Panc1 (cell line): ENCODE measurements at regions not wholly inside any gene's neighbourhood (a gene's known extent, or its start where the extent isn't known, plus 50 kb on each side); places are given as distances from the start of the nearest gene placed in this dataset.
"Not testable (repeated sequence)": the region's sequence is repeated elsewhere in the genome, so short reads cannot be mapped to it uniquely, and the experiment has no call there.

Experiments
- ATAC-seq: fragments of 200-7000 bp; cut with Tn5 transposase; 2 replicates; pipeline ENCODE4 v1.9.1; 2020; ENCODE audit warnings: mild to moderate bottlenecking, moderate library complexity
- BruUV-seq: library from RNA; stranded (reverse); fragments of 400-500 nt; replicated peaks from 2 replicates; lab custom pipeline; 2021; lab: Mats Ljungman, UMichigan
- CTCF ChIA-PET: fragments of 300-600 bp; sonication (Branson Sonifier 250); formaldehyde crosslinking; loops from one replicate; lab custom pipeline; 2022; ENCODE audit warnings: antibody characterized with exemption; lab: Charles Lee
- POLR2A ChIA-PET: fragments of 300-600 bp; sonication (Branson Sonifier 250); formaldehyde crosslinking; loops from one replicate; lab custom pipeline; 2022; ENCODE audit warnings: antibody characterized with exemption; lab: Charles Lee
- DNase-seq: peaks from one replicate; pipeline ENCODE4 v3.0.0-alpha.2; 2010; ENCODE audit warnings: low read depth, low spot score
- H3K27ac ChIP-seq: 2 replicates; pipeline ENCODE4 v1.5.1; 2011; ENCODE audit warnings: mild to moderate bottlenecking, low read length, inconsistent platforms
- H3K27me3 ChIP-seq: fragments of 200-500 bp; sonication (Bioruptor generic); 2 replicates; pipeline ENCODE4 v1.6.0; 2014; ENCODE audit warnings: low read length, inconsistent platforms; ENCODE audit not compliant: control insufficient read depth, insufficient read depth
- H3K36me3 ChIP-seq: fragments of 200-500 bp; sonication (Bioruptor generic); 2 replicates; pipeline ENCODE4 v1.5.1; 2014; ENCODE audit warnings: inconsistent platforms, mild to moderate bottlenecking, low read length, moderate library complexity; ENCODE audit not compliant: control insufficient read depth, insufficient read depth
- H3K4me1 ChIP-seq: 2 replicates; pipeline ENCODE4 v1.5.1; 2011; ENCODE audit warnings: inconsistent platforms, mild to moderate bottlenecking, low read length, moderate library complexity; ENCODE audit not compliant: control insufficient read depth, insufficient read depth
- H3K4me3 ChIP-seq, 2 experiments: 2 replicates each; pipeline ENCODE4 v1.5.1; 2011 to 2012; ENCODE audit warnings: low read depth in 2 of 2, low read length in 2 of 2, mild to moderate bottlenecking in 2 of 2, inconsistent platforms in 1 of 2, moderate library complexity in 1 of 2
- H3K9me3 ChIP-seq: fragments of 200-500 bp; sonication (Bioruptor generic); 2 replicates; pipeline ENCODE4 v1.5.1; 2014; ENCODE audit warnings: low read depth, mild to moderate bottlenecking, inconsistent platforms, low read length, moderate library complexity; ENCODE audit not compliant: control insufficient read depth, insufficient read depth
- POLR2AphosphoS5 ChIP-seq: IDR thresholded peaks from 2 replicates; pipeline ENCODE4 v1.6.1; 2012; ENCODE audit warnings: mild to moderate bottlenecking, low read depth, low read length, moderate library complexity
- SIN3A ChIP-seq: IDR thresholded peaks from 2 replicates; pipeline ENCODE4 v1.6.1; 2012; ENCODE audit warnings: low read depth, mild to moderate bottlenecking, low read length, moderate library complexity, borderline replicate concordance; ENCODE audit not compliant: insufficient read depth
- TCF7L2 ChIP-seq: IDR thresholded peaks from 2 replicates; pipeline ENCODE4 v1.6.1; 2011; ENCODE audit warnings: mild to moderate bottlenecking, low read depth, low read length, inconsistent platforms
- in situ Hi-C: cut with HindIII; loops from 2 replicates; pipeline ENCODE4 v1.10.0; 2016; ENCODE audit warnings: low sequenced_read_pairs, low pct_unique_long_range_greater_than_20kb
- intact Hi-C: fragments of 100-400 bp; cut with micrococcal nuclease; formaldehyde crosslinking; loops from one replicate; pipeline ENCODE4 v1.10.0; 2022; ENCODE audit not compliant: unreplicated experiment
- TF ChIP-seq, protein P1 (sequence below), 2 experiments: IDR thresholded peaks; 2 replicates each; pipeline ENCODE4 v1.6.1; 2011 to 2012; ENCODE audit warnings: low read depth in 2 of 2, control low read depth in 1 of 2, low read length in 1 of 2, mild to moderate bottlenecking in 1 of 2, moderate library complexity in 1 of 2; ENCODE audit not compliant: insufficient read depth in 1 of 2
- TF ChIP-seq, protein P2 (sequence below): fragments of 450-650 bp; IDR thresholded peaks from 2 replicates; pipeline ENCODE4 v1.5.1; 2017; ENCODE audit warnings: mild to moderate bottlenecking

GRCh38 chr6:148629592-148630465 lies 117.0 kb upstream of the UST start:
- no peaks in the 10 kb centered on the region for H3K36me3 ChIP-seq
- no peaks in the 10 kb centered on the region for H3K9me3 ChIP-seq
- ATAC-seq (no peak), DNase-seq (no peak)
- no peak overlapping the region for H3K4me3 ChIP-seq
- H3K27ac ChIP-seq: no peak overlapping the region
- intact Hi-C loops (no loop called here), in situ Hi-C loops (no loop called here)
- ChIA-PET POLR2A (no interaction called here), CTCF (no interaction called here)
- BruUV-seq: no TSS peak
- no peaks in the 10 kb centered on the region for H3K27me3 ChIP-seq
- TF ChIP-seq, protein P1, sequence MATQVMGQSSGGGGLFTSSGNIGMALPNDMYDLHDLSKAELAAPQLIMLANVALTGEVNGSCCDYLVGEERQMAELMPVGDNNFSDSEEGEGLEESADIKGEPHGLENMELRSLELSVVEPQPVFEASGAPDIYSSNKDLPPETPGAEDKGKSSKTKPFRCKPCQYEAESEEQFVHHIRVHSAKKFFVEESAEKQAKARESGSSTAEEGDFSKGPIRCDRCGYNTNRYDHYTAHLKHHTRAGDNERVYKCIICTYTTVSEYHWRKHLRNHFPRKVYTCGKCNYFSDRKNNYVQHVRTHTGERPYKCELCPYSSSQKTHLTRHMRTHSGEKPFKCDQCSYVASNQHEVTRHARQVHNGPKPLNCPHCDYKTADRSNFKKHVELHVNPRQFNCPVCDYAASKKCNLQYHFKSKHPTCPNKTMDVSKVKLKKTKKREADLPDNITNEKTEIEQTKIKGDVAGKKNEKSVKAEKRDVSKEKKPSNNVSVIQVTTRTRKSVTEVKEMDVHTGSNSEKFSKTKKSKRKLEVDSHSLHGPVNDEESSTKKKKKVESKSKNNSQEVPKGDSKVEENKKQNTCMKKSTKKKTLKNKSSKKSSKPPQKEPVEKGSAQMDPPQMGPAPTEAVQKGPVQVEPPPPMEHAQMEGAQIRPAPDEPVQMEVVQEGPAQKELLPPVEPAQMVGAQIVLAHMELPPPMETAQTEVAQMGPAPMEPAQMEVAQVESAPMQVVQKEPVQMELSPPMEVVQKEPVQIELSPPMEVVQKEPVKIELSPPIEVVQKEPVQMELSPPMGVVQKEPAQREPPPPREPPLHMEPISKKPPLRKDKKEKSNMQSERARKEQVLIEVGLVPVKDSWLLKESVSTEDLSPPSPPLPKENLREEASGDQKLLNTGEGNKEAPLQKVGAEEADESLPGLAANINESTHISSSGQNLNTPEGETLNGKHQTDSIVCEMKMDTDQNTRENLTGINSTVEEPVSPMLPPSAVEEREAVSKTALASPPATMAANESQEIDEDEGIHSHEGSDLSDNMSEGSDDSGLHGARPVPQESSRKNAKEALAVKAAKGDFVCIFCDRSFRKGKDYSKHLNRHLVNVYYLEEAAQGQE (IDR thresholded peaks at IDR 0.05; ENCODE audit: insufficient read depth in 1 of 2, low read depth in 2 of 2, low read length in 1 of 2): no peak
- TF ChIP-seq SIN3A (no peak), TCF7L2 (no peak), POLR2AphosphoS5 (no peak)
- TF ChIP-seq, protein P2, sequence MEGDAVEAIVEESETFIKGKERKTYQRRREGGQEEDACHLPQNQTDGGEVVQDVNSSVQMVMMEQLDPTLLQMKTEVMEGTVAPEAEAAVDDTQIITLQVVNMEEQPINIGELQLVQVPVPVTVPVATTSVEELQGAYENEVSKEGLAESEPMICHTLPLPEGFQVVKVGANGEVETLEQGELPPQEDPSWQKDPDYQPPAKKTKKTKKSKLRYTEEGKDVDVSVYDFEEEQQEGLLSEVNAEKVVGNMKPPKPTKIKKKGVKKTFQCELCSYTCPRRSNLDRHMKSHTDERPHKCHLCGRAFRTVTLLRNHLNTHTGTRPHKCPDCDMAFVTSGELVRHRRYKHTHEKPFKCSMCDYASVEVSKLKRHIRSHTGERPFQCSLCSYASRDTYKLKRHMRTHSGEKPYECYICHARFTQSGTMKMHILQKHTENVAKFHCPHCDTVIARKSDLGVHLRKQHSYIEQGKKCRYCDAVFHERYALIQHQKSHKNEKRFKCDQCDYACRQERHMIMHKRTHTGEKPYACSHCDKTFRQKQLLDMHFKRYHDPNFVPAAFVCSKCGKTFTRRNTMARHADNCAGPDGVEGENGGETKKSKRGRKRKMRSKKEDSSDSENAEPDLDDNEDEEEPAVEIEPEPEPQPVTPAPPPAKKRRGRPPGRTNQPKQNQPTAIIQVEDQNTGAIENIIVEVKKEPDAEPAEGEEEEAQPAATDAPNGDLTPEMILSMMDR: no peak
- no peaks in the 10 kb centered on the region for H3K4me1 ChIP-seq

GRCh38 chr6:148635070-148635743 lies 111.6 kb upstream of the UST start:
- Histone ChIP-seq H3K4me1 (no peaks in the 10 kb centered on the region), H3K9me3 (no peaks in the 10 kb centered on the region), H3K36me3 (no peaks in the 10 kb centered on the region), H3K27me3 (no peaks in the 10 kb centered on the region), H3K4me3 (no peak overlapping the region), H3K27ac (no peak overlapping the region)
- POLR2A ChIA-PET: no interaction called here
- BruUV-seq: no TSS peak
- in situ Hi-C loops (no loop called here), intact Hi-C loops (no loop called here)
- ATAC-seq: no peak
- CTCF ChIA-PET: no interaction called here
- TF ChIP-seq, protein P2: no peak
- TF ChIP-seq, protein P1 (IDR thresholded peaks at IDR 0.05; ENCODE audit: insufficient read depth in 1 of 2, low read depth in 2 of 2, low read length in 1 of 2): no peak
- TF ChIP-seq TCF7L2: no peak
- TF ChIP-seq SIN3A: no peak
- no peak for TF ChIP-seq POLR2AphosphoS5
- DNase-seq: no peak

DNA sequence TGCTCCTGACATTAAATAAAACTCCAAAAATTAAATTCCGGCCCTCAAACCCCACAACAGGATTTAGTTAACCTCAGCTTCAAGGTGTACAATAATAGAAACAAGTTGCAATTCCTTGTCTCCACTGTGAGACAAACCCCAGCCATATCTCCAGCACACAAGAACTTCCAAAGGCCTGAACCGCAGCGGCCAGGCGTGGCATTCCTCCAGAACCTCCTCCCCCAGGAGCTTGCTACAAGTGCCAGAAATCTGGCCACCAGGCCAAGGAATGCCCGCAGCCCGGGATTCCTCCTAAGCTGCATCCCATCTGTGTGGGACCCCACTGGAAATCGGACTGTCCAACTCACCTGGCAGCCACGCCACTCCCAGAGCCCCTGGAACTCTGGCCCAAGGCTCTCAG lies 105.0 kb upstream of the UST start:
- H3K4me3 ChIP-seq, H3K27ac ChIP-seq, H3K27me3 ChIP-seq, in situ Hi-C loops, H3K36me3 ChIP-seq, intact Hi-C loops, H3K4me1 ChIP-seq, POLR2A ChIA-PET, CTCF ChIA-PET, DNase-seq, ATAC-seq, BruUV-seq, H3K9me3 ChIP-seq: not testable (repeated sequence)
